ENCODE measurements at regions not wholly inside any gene's neighbourhood (a gene's known extent, or its start where the extent isn't known, plus 50 kb on each side); places are given as distances from the start of the nearest gene placed in this dataset.

DNA sequence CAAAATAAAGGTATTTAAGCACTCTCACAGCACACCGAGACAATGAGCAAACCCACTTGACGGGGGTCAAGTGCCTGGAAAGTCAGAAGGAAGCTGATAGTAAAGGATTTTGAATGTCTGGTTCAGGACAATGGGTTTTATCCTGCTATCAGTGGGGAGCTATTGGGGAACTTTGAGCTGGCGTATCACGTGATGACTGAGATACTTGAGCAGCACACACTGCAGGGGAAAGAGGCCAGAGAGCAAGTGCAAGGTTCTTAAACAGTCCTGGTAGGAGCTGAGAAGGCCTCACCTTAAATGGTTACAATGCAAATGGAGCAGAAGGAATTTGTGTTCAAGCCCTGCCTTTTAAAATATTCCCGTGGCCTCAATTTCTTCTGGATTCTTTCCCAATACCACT is 225.3 kb downstream of the LACC1 start:
- TF ChIP-seq GATA2 (IDR thresholded peaks at IDR 0.05; ENCODE audit: low read depth, low read length) (no peak), GATA3 (IDR thresholded peaks at IDR 0.05; ENCODE audit: low read depth, low read length) (no peak)
